Caco-2 (cell line): ENCODE measurements at regions not wholly inside any gene's neighbourhood (a gene's known extent, or its start where the extent isn't known, plus 50 kb on each side); places are given as distances from the start of the nearest gene placed in this dataset.

Experiments
- BruUV-seq: library from RNA; stranded (reverse); fragments of 400-500 nt; replicated peaks from 2 replicates; lab custom pipeline; 2021; lab: Mats Ljungman, UMichigan
- CTCF ChIA-PET: fragments of 300-600 bp; sonication (Branson Sonifier 250); formaldehyde crosslinking; loops from one replicate; lab custom pipeline; 2022; ENCODE audit warnings: antibody characterized with exemption; lab: Charles Lee
- POLR2A ChIA-PET: fragments of 300-600 bp; sonication (Branson Sonifier 250); formaldehyde crosslinking; loops from one replicate; lab custom pipeline; 2022; ENCODE audit warnings: antibody characterized with exemption; lab: Charles Lee
- DNase-seq, 2 experiments: peaks; one replicate each; pipeline versions ENCODE4 v3.0.0 to v3.0.0-alpha.2; 2020 to 2022
- H3K27me3 ChIP-seq: replicated peaks from 2 replicates; pipeline ENCODE4 v1.6.0; 2011; ENCODE audit warnings: low read length; ENCODE audit not compliant: control insufficient read depth, insufficient read depth
- H3K36me3 ChIP-seq: 2 replicates; pipeline ENCODE4 v1.5.1; 2011; ENCODE audit warnings: low read length; ENCODE audit not compliant: control insufficient read depth, insufficient read depth
- H3K4me1 ChIP-seq: fragments of 250-450 bp; sonication (Bioruptor Pico); 2 replicates; pipeline ENCODE4 v1.5.1; 2020; ENCODE audit warnings: mild to moderate bottlenecking
- H3K4me3 ChIP-seq: 2 replicates; pipeline ENCODE4 v1.5.1; 2011; ENCODE audit warnings: low read depth, mild to moderate bottlenecking, control low read depth, low read length
- H3K9me3 ChIP-seq: fragments of 250-450 bp; sonication (Bioruptor Pico); 2 replicates; pipeline ENCODE4 v1.5.1; 2020; ENCODE audit warnings: mild to moderate bottlenecking, moderate library complexity
- H3K27ac Mint-ChIP-seq: one replicate; pipeline ENCODE4 v1.8.0; 2022; ENCODE audit warnings: mixed read lengths; ENCODE audit not compliant: unreplicated experiment
- H3K27me3 Mint-ChIP-seq: one replicate; pipeline ENCODE4 v1.8.0; 2022; ENCODE audit warnings: mixed read lengths; ENCODE audit not compliant: insufficient read depth, unreplicated experiment
- H3K36me3 Mint-ChIP-seq: one replicate; pipeline ENCODE4 v1.8.0; 2022; ENCODE audit warnings: mild to moderate bottlenecking, mixed read lengths; ENCODE audit not compliant: insufficient read depth, unreplicated experiment
- H3K4me1 Mint-ChIP-seq: one replicate; pipeline ENCODE4 v1.8.0; 2022; ENCODE audit warnings: low read depth, mixed read lengths; ENCODE audit not compliant: unreplicated experiment
- H3K4me3 Mint-ChIP-seq: one replicate; pipeline ENCODE4 v1.8.0; 2022; ENCODE audit warnings: mild to moderate bottlenecking, moderate library complexity, mixed read lengths; ENCODE audit not compliant: unreplicated experiment
- H3K9me3 Mint-ChIP-seq: one replicate; pipeline ENCODE4 v1.8.0; 2022; ENCODE audit warnings: mixed read lengths; ENCODE audit not compliant: unreplicated experiment
- intact Hi-C: fragments of 100-400 bp; cut with micrococcal nuclease; formaldehyde crosslinking; loops from one replicate; pipeline ENCODE4 v1.10.0; 2022; ENCODE audit not compliant: unreplicated experiment
- TF ChIP-seq, protein P1 (sequence below), 2 experiments: fragments of 200-600 bp in 1 of 2; IDR thresholded peaks; 1 replicate in 1 of 2; 2 replicates in 1 of 2; pipeline versions ENCODE4 v1.5.1 to v1.8.0; 2011 to 2022; ENCODE audit warnings: antibody characterized with exemption in 1 of 2, control low read depth in 1 of 2, inconsistent platforms in 1 of 2, low read depth in 1 of 2, low read length in 1 of 2, mild to moderate bottlenecking in 1 of 2, moderate library complexity in 1 of 2; ENCODE audit not compliant: insufficient read depth in 1 of 2, severe bottlenecking in 1 of 2, unreplicated experiment in 1 of 2

DNA sequence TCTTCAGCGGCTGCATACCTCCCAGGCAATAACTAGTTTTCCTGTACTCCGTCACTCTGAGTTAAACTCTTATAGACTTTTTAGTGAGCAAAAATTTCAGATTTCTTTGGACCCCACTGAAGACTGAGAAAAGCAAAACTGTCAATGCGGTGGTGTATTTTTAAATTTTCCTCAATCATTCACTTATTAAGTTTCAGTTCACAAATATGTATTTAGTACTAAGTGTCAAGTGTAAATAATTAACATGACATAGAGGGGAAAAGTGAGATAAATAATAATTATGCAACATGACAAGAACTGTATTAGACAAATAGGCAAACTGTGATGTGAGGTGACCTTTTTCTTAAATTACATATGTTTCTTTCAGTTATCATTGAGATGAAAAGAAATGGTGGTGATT is 124.4 kb downstream of the NAF1 start:
- no peak overlapping the region for H3K4me3 Mint-ChIP-seq
- Histone ChIP-seq H3K9me3 (no peaks in the 10 kb centered on the region), H3K4me1 (no peaks in the 10 kb centered on the region), H3K27me3 (no peaks in the 10 kb centered on the region), H3K36me3 (no peaks in the 10 kb centered on the region), H3K4me3 (no peak overlapping the region)
- H3K9me3 Mint-ChIP-seq: peaks cover 38% of the 10 kb centered on the region
- TF ChIP-seq, protein P1, sequence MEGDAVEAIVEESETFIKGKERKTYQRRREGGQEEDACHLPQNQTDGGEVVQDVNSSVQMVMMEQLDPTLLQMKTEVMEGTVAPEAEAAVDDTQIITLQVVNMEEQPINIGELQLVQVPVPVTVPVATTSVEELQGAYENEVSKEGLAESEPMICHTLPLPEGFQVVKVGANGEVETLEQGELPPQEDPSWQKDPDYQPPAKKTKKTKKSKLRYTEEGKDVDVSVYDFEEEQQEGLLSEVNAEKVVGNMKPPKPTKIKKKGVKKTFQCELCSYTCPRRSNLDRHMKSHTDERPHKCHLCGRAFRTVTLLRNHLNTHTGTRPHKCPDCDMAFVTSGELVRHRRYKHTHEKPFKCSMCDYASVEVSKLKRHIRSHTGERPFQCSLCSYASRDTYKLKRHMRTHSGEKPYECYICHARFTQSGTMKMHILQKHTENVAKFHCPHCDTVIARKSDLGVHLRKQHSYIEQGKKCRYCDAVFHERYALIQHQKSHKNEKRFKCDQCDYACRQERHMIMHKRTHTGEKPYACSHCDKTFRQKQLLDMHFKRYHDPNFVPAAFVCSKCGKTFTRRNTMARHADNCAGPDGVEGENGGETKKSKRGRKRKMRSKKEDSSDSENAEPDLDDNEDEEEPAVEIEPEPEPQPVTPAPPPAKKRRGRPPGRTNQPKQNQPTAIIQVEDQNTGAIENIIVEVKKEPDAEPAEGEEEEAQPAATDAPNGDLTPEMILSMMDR (IDR thresholded peaks at IDR 0.05; ENCODE audit: insufficient read depth in 1 of 2, low read depth in 1 of 2, low read length in 1 of 2, severe bottlenecking in 1 of 2, unreplicated experiment in 1 of 2): no peak
- H3K4me1 Mint-ChIP-seq: no peaks in the 10 kb centered on the region
- H3K27ac Mint-ChIP-seq: no peak overlapping the region
- DNase-seq: no peak
- POLR2A ChIA-PET: no interaction called here
- H3K27me3 Mint-ChIP-seq: no peaks in the 10 kb centered on the region
- CTCF ChIA-PET: no interaction called here
- no peaks in the 10 kb centered on the region for H3K36me3 Mint-ChIP-seq
- intact Hi-C loops: no loop called here
- BruUV-seq: no TSS peak

DNA sequence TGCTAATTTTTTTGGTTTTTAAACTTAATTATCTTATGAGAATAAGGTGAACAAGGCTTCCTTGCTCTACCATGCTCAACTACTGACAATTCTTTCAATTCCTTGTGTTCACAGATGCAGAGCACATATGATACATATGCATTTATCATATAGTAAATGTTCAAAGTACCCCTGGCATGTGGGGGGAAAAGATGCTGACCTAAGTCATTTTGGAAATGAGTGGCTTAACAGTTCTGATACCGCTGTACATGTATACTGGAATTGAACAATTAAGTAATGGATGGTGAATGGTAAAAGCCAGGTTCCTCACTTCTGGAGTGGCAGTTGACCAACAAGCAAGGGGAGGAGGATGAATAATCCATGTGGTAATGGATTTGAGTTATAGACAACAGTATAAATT is 149.6 kb downstream of the NAF1 start:
- intact Hi-C loops: no loop called here
- no peak for DNase-seq
- no peaks in the 10 kb centered on the region for H3K9me3 ChIP-seq
- H3K4me3 ChIP-seq: no peak overlapping the region
- POLR2A ChIA-PET: no interaction called here
- no TSS peak for BruUV-seq
- Mint-ChIP-seq H3K36me3 (no peaks in the 10 kb centered on the region), H3K9me3 (peaks cover 3% of the 10 kb centered on the region), H3K4me3 (no peak overlapping the region), H3K27ac (no peak overlapping the region), H3K27me3 (no peaks in the 10 kb centered on the region), H3K4me1 (no peaks in the 10 kb centered on the region)
- H3K27me3 ChIP-seq: no peaks in the 10 kb centered on the region
- no peaks in the 10 kb centered on the region for H3K36me3 ChIP-seq
- no peaks in the 10 kb centered on the region for H3K4me1 ChIP-seq
- CTCF ChIA-PET: no interaction called here
- TF ChIP-seq, protein P1 (IDR thresholded peaks at IDR 0.05; ENCODE audit: insufficient read depth in 1 of 2, low read depth in 1 of 2, low read length in 1 of 2, severe bottlenecking in 1 of 2, unreplicated experiment in 1 of 2): no peak

DNA sequence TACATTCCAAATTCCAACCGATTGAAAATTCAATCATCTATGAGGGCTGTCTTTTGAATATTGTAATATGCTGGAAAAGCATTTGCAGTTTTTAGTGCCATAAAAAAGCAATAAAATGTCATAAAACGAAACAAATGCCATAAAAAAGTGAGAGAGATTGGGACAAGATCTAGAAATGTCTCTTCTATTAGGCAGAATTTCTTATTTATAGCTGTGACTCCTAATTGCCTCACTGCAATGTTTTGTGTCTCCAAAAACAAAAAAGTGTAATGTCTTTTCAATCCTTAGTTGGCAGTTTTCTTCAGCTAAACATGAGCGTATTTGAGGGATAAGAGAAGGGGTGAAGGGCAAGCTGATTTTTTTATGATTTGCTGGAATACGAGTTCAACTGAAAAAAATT is 153.9 kb downstream of the NAF1 start:
- DNase-seq: no peak
- H3K27me3 Mint-ChIP-seq: no peaks in the 10 kb centered on the region
- H3K9me3 ChIP-seq: no peaks in the 10 kb centered on the region
- H3K27ac Mint-ChIP-seq: no peak overlapping the region
- peaks cover 9% of the 10 kb centered on the region for H3K9me3 Mint-ChIP-seq
- H3K36me3 ChIP-seq: no peaks in the 10 kb centered on the region
- no peaks in the 10 kb centered on the region for H3K4me1 ChIP-seq
- intact Hi-C loops: no loop called here
- no TSS peak for BruUV-seq
- no peak overlapping the region for H3K4me3 ChIP-seq
- CTCF ChIA-PET: no interaction called here
- TF ChIP-seq, protein P1 (IDR thresholded peaks at IDR 0.05; ENCODE audit: insufficient read depth in 1 of 2, low read depth in 1 of 2, low read length in 1 of 2, severe bottlenecking in 1 of 2, unreplicated experiment in 1 of 2): no peak
- no peaks in the 10 kb centered on the region for H3K27me3 ChIP-seq
- POLR2A ChIA-PET: no interaction called here
- no peak overlapping the region for H3K4me3 Mint-ChIP-seq
- no peaks in the 10 kb centered on the region for H3K36me3 Mint-ChIP-seq
- H3K4me1 Mint-ChIP-seq: no peaks in the 10 kb centered on the region
